ENCODE measurements at regions not wholly inside any gene's neighbourhood (a gene's known extent, or its start where the extent isn't known, plus 50 kb on each side); places are given as distances from the start of the nearest gene placed in this dataset.
A peak's percentile ranks its signal among the peaks of the same experiment; 100 is the strongest.
"Not testable (repeated sequence)": the region's sequence is repeated elsewhere in the genome, so short reads cannot be mapped to it uniquely, and the experiment has no call there.

DNA sequence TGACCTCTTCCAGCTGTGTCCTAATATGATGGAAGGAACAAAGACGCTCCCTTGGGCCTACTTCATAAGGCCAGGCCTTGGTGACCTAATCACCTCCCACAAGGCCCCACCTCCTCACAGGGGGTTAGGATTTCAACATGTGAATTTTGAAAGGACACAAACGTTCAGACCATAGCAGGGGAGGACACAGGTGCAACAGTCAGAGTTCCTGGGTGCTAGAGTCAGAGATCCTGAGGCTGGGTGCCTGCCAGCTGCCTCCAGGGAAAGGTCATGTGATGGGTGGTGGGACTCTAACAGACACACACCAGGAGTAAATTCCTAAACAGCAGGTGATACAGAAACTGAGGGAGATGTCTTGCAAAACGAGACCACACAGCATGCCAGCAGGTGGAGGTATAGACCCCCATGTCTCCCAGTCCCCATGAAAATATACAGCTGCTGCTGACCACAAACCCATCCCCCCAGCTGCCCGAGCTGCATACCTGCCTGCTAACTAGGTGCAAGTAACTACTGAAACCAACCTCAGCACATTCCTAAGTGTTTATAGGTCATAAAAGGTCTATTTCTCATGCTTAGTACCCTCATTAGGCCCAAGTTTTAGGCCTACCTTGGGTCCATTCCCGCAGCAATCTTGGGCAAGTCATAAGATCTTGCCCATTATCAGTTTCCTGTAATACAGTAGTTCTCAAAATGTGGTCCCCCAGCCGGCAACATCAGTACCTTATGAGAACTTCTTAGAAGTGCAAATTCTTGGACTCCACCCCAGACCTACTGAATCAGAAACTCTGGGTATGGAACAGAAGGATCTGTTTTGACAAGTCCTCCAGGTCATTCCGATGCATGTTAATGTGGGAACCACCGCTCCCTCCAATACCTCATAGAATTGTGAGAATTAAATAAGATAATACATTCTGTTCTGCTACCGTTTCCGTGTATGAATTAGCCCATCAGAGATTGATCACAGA is 245.3 kb downstream of the ENC1 start:
- no peak overlapping the region for H3K27ac Mint-ChIP-seq
- no peaks in the 10 kb centered on the region for H3K4me1 Mint-ChIP-seq
- DNase-seq (no peak), ATAC-seq (no peak)
- no peaks in the 10 kb centered on the region for H3K9me3 Mint-ChIP-seq
- POLR2A ChIA-PET: no interaction called here
- no peak overlapping the region for H3K4me3 Mint-ChIP-seq
- H3K27me3 Mint-ChIP-seq: peaks cover 0 to 3% (median under 1%) of the 10 kb centered on the region in 5 donors
- no peaks in the 10 kb centered on the region for H3K36me3 Mint-ChIP-seq

DNA sequence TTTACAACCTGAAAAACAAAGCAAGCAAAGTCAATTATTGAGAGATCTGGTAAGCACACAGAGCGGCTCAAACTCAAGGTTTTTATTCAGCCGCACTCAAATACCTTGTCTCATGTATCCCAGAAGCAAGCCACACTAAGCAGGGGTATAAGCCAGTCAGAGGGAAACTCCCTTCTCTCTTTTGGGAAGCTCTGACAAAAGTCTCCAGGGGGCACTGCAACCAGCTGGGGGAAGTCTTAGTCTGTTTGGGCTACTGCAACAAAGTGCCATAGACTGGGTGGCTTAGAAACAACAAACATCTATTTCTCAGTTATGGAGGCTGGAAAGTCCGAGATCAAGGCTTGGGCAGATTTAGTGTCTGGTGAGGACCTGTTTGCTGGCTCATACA is 246.0 kb downstream of the ENC1 start:
- DNase-seq: no peak
- ATAC-seq: no peak

DNA sequence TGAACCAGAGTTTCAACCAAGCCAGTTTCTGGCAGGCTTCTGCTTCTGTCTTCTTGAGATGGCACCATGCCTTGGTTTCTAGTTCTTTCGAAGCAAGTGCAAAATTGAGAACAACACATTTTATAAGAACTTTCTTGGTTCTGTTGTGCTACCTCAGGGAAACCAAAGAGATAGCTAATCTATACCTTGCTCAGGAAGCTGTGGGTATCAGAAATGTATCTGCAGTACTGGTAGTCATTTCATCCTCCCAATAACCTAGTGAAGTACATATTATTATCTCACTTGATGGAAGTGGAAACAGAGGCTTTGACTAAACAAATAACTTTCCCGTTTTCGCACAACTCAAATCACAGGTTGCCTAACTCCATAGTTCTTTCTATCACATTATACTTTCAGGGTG is 246.6 kb downstream of the ENC1 start:
- no peak for ATAC-seq
- H3K4me1 Mint-ChIP-seq: no peaks in the 10 kb centered on the region
- H3K9me3 Mint-ChIP-seq: no peaks in the 10 kb centered on the region
- H3K27ac Mint-ChIP-seq: no peak overlapping the region
- no peak for DNase-seq
- no peak overlapping the region for H3K4me3 Mint-ChIP-seq
- peaks cover 0 to 3% (median 2%) of the 10 kb centered on the region in 5 donors for H3K27me3 Mint-ChIP-seq
- POLR2A ChIA-PET: no interaction called here
- no peaks in the 10 kb centered on the region for H3K36me3 Mint-ChIP-seq

More for the DNA sequence above, 246.0 kb downstream of the ENC1 start:
- Mint-ChIP-seq H3K9me3 (no peaks in the 10 kb centered on the region), H3K36me3 (no peaks in the 10 kb centered on the region), H3K4me1 (no peaks in the 10 kb centered on the region), H3K27ac (no peak overlapping the region), H3K4me3 (no peak overlapping the region), H3K27me3 (peaks cover 0 to 3% (median 2%) of the 10 kb centered on the region in 5 donors)
- POLR2A ChIA-PET: no interaction called here

DNA sequence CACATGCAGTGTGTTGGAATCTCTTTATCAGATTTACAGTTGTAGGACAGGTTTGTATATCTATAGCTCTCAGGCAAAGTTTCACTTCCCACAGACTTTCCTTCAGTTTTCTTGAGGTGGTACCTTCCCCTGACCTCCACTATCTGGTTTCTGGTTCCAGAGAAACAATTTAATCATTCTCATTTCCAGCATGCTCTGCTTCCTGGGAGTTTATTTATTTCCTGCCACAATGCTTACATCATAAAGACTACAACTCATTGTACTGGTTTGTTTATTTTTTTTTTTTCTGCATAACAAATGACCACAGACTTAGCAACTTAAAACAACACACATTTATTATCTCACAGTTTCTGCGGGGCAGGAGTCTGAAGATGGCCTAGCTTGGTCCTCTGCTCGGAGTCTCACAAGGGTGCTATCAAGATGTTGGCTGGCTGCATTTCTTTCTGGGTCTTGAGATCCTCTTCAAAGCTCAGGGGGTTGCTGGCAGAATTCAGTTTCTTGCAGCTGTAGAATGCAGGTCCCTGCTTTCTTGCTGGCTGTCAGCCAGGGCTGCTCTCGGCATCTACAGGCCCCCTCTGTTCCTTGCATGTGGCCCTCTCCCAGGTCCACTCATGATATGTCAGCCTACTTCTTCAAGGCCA is 247.7 kb downstream of the ENC1 start:
- Mint-ChIP-seq H3K27me3 (peaks cover 0 to 3% (median 2%) of the 10 kb centered on the region in 5 donors), H3K9me3 (no peaks in the 10 kb centered on the region), H3K27ac (no peak overlapping the region), H3K4me3 (no peak overlapping the region), H3K36me3 (no peaks in the 10 kb centered on the region), H3K4me1 (no peaks in the 10 kb centered on the region)
- ATAC-seq (no peak), DNase-seq (no peak)
- POLR2A ChIA-PET: no interaction called here

DNA sequence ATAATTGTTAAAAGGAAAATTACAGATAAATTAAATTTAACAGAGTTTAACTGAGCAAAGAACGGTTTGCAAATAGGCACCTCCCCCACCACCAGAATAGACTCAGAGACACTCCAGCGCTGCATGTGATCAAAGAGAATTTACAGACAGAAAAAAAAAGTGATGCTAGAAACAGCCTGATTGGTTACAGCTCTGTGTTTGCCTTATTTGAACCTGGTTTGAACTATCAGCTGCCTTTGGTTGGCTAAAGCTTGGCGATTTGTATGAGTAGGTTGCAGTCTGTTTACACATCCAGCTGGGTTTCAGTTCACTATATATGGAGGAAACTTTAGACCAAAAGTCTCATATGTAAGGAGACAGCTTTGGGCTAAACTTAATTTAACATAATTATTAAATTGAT is 249.1 kb downstream of the ENC1 start:
- Mint-ChIP-seq H3K4me1 (no peaks in the 10 kb centered on the region), H3K27me3 (peaks cover 0 to 3% (median 2%) of the 10 kb centered on the region in 5 donors), H3K4me3 (no peak overlapping the region), H3K9me3 (no peaks in the 10 kb centered on the region), H3K36me3 (no peaks in the 10 kb centered on the region), H3K27ac (no peak overlapping the region)
- ATAC-seq (no peak), DNase-seq (peak in 1 of 10 donors; percentile 11)
- POLR2A ChIA-PET: no interaction called here

DNA sequence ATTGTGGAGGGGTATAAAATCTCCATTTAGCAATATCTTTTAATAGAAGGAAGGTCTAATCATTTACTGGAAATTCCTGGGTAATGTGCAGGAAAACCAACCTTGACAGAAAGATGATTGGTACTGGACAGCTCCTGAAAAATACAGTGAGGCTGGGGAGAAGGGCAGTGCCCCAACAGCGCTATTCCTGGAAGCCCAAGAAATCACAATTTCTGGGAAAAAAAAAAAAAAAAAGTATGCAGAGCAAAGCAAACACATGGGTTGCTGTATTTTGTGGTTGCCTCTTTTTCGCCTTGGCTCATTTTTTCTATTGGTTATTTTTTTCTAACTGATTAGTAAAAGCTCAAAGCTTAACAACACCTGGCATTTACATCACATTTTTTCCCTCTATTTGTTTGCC is 249.7 kb downstream of the ENC1 start:
- Mint-ChIP-seq H3K36me3 (no peaks in the 10 kb centered on the region), H3K4me3 (no peak overlapping the region), H3K4me1 (no peaks in the 10 kb centered on the region), H3K9me3 (no peaks in the 10 kb centered on the region), H3K27ac (no peak overlapping the region), H3K27me3 (peaks cover 0 to 3% (median 2%) of the 10 kb centered on the region in 5 donors)
- DNase-seq (no peak), ATAC-seq (no peak)
- POLR2A ChIA-PET: no interaction called here

DNA sequence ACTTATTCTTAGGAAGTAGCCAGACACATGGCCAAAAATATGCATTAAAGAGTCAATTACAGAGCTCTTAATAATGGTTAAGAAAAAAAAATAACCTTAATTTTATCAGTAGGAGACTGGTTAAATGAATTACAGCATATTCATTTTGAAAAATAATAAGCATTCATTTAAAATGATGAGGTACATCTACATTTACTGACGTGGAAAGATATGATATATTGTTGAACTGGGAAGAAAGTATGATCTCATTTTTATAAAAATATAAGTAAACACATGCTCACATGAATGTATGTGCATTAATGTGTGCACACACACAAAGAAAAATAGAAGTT is 250.3 kb downstream of the ENC1 start:
- ATAC-seq: no peak
- no peak overlapping the region for H3K4me3 Mint-ChIP-seq
- no peak for DNase-seq
- H3K36me3 Mint-ChIP-seq: no peaks in the 10 kb centered on the region
- H3K27ac Mint-ChIP-seq: no peak overlapping the region
- no peaks in the 10 kb centered on the region for H3K4me1 Mint-ChIP-seq
- H3K9me3 Mint-ChIP-seq: no peaks in the 10 kb centered on the region
- POLR2A ChIA-PET: no interaction called here
- peaks cover 0 to 4% (median 2%) of the 10 kb centered on the region in 5 donors for H3K27me3 Mint-ChIP-seq

DNA sequence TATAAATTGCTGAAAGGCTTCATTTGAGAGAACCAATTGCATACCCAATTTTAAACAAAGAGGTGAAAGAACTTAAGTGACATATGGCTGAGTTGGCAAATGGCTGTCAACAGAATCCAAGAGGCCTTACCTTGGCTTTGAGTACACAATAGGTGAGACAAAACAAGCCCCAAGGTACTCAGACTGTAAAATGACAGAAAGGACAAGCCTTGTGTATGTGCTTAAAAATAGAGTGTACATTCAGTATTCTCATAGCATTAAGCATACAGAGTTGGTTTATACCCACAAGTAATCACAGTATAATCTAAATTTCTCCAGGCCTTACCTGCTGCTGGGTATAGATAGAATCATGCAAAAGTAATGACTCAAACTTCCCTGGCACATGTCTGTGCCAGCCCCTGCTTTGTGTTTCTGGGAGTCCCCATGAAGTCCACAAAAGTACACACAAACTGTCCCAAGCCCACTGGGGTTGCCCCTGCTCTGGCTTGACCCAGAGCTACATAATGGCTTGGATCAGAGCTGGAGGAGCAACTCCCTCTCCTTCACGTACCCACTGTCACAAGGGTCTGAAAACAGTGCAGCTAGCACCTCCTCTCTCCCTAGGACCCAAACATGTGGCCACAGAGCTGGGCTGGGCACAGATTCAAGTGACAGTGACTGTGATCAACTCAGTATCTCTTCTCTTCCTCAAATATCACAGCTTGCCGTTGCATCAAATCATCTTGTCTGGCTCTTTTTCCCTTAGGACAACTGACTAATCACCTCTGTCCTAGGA is 250.8 kb downstream of the ENC1 start:
- POLR2A ChIA-PET: no interaction called here

DNA sequence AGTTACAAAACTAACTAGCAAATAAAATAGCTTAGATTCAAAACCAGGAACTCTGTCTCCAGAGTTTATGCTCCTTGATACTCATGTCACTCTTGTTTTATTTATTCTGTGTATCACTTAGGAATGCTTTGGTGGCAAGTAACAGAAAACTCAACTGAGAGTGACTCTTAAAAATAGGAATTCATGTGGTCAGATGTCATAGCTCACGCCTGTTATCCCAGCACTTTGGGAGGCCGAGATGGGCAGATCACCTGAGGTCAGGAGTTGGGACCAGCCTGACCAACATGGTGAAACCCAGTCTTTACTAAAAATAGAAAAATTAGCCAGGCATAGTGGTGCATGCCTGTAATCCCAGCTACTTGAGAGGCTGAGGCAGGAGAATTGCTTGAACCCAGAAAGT is 252.1 kb downstream of the ENC1 start:
- H3K27ac Mint-ChIP-seq, H3K4me3 Mint-ChIP-seq, POLR2A ChIA-PET, ATAC-seq, DNase-seq, H3K4me1 Mint-ChIP-seq, H3K36me3 Mint-ChIP-seq, H3K9me3 Mint-ChIP-seq: not testable (repeated sequence)
- peaks cover 0 to 10% (median 7%) of the 10 kb centered on the region in 5 donors for H3K27me3 Mint-ChIP-seq

More for the DNA sequence above, 250.8 kb downstream of the ENC1 start:
- Mint-ChIP-seq H3K36me3 (no peaks in the 10 kb centered on the region), H3K27ac (no peak overlapping the region), H3K4me1 (no peaks in the 10 kb centered on the region), H3K4me3 (no peak overlapping the region), H3K9me3 (no peaks in the 10 kb centered on the region), H3K27me3 (peaks cover 0 to 9% (median 2%) of the 10 kb centered on the region in 5 donors)
- DNase-seq (no peak), ATAC-seq (no peak)

DNA sequence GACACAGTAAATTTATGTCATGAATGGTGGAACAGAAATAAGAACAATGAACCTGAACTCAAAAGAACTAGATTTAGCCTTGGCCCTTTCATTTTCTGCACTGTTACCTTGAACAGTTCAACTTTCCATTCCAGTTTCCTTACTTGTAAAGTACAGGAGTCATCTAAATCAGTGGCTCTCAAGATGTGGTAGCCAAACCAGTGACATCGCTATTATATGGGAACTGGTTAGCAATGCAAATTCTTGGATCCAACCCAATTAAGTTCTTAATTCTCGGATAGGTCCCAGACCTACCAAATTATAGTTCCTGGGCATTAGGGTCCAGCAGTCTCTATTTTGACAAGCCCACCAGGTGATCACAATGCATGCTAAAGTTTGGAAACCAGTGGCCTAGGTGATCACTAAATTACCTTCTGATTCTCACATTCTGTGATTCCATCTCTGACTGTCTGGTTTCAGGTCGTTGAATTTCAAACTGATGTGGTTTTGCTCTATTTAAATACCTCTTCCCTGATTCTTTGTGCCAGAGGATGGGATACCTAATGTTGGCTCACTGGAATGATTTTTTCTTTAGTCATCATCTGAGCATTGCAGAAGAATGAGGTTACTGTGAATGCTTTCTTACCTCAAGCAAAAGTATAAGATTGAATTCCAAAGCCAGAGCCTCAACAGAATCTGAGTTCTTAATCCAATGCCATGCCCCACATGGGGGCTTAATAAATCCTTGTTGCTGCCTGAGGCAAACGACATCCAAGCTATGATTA is 253.8 kb downstream of the ENC1 start:
- no peaks in the 10 kb centered on the region for H3K36me3 Mint-ChIP-seq

DNA sequence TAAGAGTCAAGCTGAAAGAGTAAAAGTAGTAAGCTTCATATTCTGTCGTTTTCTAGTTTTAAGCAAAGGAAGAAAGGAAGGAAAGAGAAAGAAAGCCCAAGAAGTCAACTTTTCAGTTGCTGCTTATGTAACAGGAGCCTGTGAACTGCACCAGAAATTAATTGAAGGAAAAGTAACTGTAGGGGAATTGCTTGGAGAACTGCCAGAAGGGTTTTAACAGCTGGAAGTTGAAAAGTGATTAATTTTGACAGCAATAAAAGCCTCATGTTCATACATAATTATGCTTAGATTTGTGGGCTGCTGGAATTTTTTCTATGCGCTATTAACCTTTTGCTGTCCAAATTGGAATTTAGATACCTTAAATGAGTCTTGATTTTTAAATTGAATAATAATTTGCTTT is 255.7 kb downstream of the ENC1 start:
- Mint-ChIP-seq H3K36me3 (no peaks in the 10 kb centered on the region), H3K4me1 (no peaks in the 10 kb centered on the region), H3K27me3 (peaks cover 0 to 12% (median 6%) of the 10 kb centered on the region in 5 donors), H3K9me3 (no peaks in the 10 kb centered on the region), H3K27ac (no peak overlapping the region), H3K4me3 (no peak overlapping the region)
- ATAC-seq (no peak), DNase-seq (no peak)
- POLR2A ChIA-PET: no interaction called here

More for the DNA sequence above, 253.8 kb downstream of the ENC1 start:
- Mint-ChIP-seq H3K4me3 (no peak overlapping the region), H3K4me1 (no peaks in the 10 kb centered on the region), H3K9me3 (no peaks in the 10 kb centered on the region), H3K27me3 (peaks cover 0 to 10% (median 7%) of the 10 kb centered on the region in 5 donors), H3K27ac (no peak overlapping the region)
- POLR2A ChIA-PET: no interaction called here
- no peak for DNase-seq
- ATAC-seq: no peak

DNA sequence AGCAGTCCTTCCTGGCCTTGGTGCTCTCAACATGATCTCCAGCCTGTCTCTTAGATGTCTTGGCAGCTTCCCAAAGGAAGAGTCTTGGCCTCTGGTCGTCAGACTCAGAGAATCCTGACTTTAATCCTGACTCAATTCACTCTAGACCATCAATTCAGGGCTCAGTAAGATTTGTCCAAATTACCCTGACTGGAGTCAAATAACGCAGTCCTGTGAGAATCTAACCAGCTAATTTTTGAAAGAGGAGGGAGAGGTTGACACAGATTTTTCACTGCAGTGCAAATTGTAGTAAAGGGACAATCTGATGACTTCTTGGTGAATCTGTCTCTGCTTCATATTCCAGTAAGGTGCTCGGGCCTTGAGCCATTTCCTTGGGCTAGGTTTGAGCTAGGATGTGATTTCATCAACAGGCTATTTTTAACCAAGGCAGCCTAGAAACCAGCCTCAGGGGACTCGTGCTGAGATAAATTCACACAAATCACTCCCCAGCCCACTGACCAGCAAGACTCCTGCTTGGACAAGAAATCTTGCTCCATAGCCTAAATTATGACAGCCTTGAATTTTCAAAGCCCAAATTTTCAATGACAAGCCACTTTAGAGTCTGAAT is 257.4 kb downstream of the ENC1 start:
- Mint-ChIP-seq H3K4me1 (no peaks in the 10 kb centered on the region), H3K27me3 (peaks cover 0 to 15% (median 6%) of the 10 kb centered on the region in 5 donors), H3K9me3 (no peaks in the 10 kb centered on the region), H3K36me3 (no peaks in the 10 kb centered on the region), H3K4me3 (no peak overlapping the region), H3K27ac (no peak overlapping the region)
- POLR2A ChIA-PET: no interaction called here
- DNase-seq: no peak
- ATAC-seq: no peak

All from naive thymus-derived CD8-positive, alpha-beta T cell (primary cell).